ENCODE measurements at regions not wholly inside any gene's neighbourhood (a gene's known extent, or its start where the extent isn't known, plus 50 kb on each side); places are given as distances from the start of the nearest gene placed in this dataset.
A peak's percentile ranks its signal among the peaks of the same experiment; 100 is the strongest.
"Not testable (repeated sequence)": the region's sequence is repeated elsewhere in the genome, so short reads cannot be mapped to it uniquely, and the experiment has no call there.

- H3K27me3 ChIP-seq: no peaks in the 10 kb centered on the region
- no peak for TF ChIP-seq Cebpa-rat (IDR thresholded peaks at IDR 0.05)
Observed at GRCh38 chr7:156514851-156515250, 125.7 kb upstream of the RNF32 start.

GRCh38 chr7:156511426-156511825 is 129.1 kb upstream of the RNF32 start:
- H3K27me3 ChIP-seq: no peaks in the 10 kb centered on the region
- no peak overlapping the region for H3K9ac ChIP-seq
- 0 out of 22 replicates have a peak, but pooled peaks cover 0 to 3% (median 0%) of the 10 kb centered on the region in 11 experiments for H3K36me3 ChIP-seq
- H3K4me1 ChIP-seq: peaks cover 0 to 13% (median 8%) of the 10 kb centered on the region in 10 experiments; a peak in 14 of 20 replicates
- no peak overlapping the region for H3K4me3 ChIP-seq
- peaks cover 41 to 53% (median 46%) of the 10 kb centered on the region in 11 experiments for H3K9me3 ChIP-seq (replicated peaks in 1 of 11)
- no peak for TF ChIP-seq Cebpa-rat (IDR thresholded peaks at IDR 0.05)
- H4K20me1 ChIP-seq: no peaks in the 10 kb centered on the region
- H3K4me2 ChIP-seq: no peak overlapping the region
- no peak overlapping the region for H3K27ac ChIP-seq

More at GRCh38 chr7:156514851-156515250, 125.7 kb upstream of the RNF32 start:
- Histone ChIP-seq H3K4me3 (no peak overlapping the region), H3K4me2 (peak overlapping the region in 5 of 11 experiments; percentile 48 to 60 (median 57); a peak in 9 of 22 replicates), H3K36me3 (0 out of 22 replicates have a peak, but pooled peaks cover 0 to 3% (median 0%) of the 10 kb centered on the region in 11 experiments), H4K20me1 (no peaks in the 10 kb centered on the region), H3K9ac (no peak overlapping the region), H3K9me3 (replicated peaks in 1 of 11) (peaks cover 20 to 22% (median 21%) of the 10 kb centered on the region in 11 experiments), H3K4me1 (peaks cover 0 to 13% (median 8%) of the 10 kb centered on the region in 10 experiments; a peak in 14 of 20 replicates), H3K27ac (no peak overlapping the region)

DNA sequence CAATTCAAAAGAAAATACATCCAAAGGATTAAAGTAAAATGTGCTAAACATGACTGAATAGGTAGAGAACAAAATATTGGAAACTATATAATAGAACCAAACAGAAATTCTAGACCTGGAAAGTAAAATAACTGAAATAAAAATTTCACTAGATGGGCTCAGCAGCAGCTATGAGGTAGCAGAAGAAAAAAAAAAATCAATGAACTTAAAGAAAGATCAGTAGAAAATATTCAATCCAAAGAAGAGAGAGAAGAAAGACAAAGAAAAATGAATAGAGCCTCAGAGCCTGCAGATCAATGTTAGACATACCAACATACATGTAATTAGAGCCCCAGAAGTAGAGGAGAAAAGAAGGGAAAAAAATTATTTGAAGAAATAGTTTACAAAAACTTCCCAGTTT is 129.6 kb upstream of the RNF32 start:
- TF ChIP-seq Cebpa-rat (IDR thresholded peaks at IDR 0.05): no peak
- no peak overlapping the region for H3K4me3 ChIP-seq
- H3K27me3 ChIP-seq: no peaks in the 10 kb centered on the region
- H3K27ac ChIP-seq: no peak overlapping the region
- H3K4me2 ChIP-seq: no peak overlapping the region
- no peaks in the 10 kb centered on the region for H4K20me1 ChIP-seq
- peaks cover 41 to 57% (median 46%) of the 10 kb centered on the region in 11 experiments for H3K9me3 ChIP-seq (replicated peaks in 1 of 11)
- peaks cover 0 to 12% (median 8%) of the 10 kb centered on the region in 10 experiments; a peak in 14 of 20 replicates for H3K4me1 ChIP-seq
- H3K9ac ChIP-seq: no peak overlapping the region
- 0 out of 22 replicates have a peak, but pooled peaks cover 0 to 3% (median 0%) of the 10 kb centered on the region in 11 experiments for H3K36me3 ChIP-seq

- no peak for TF ChIP-seq Cebpa-rat (IDR thresholded peaks at IDR 0.05)
- Histone ChIP-seq H3K27me3 (no peaks in the 10 kb centered on the region), H4K20me1 (no peaks in the 10 kb centered on the region), H3K9ac (no peak overlapping the region), H3K27ac (no peak overlapping the region), H3K4me2 (no peak overlapping the region), H3K36me3 (0 out of 22 replicates have a peak, but pooled peaks cover 0 to 3% (median 0%) of the 10 kb centered on the region in 11 experiments), H3K4me1 (peaks cover 0 to 12% (median 7%) of the 10 kb centered on the region in 10 experiments; a peak in 9 of 20 replicates), H3K4me3 (no peak overlapping the region), H3K9me3 (replicated peaks in 1 of 11) (peaks cover 41 to 60% (median 46%) of the 10 kb centered on the region in 11 experiments)
Observed at GRCh38 chr7:156509216-156509615, 131.4 kb upstream of the RNF32 start.

- Histone ChIP-seq H3K27me3 (no peaks in the 10 kb centered on the region), H3K36me3 (0 out of 22 replicates have a peak, but pooled peaks cover 0 to 3% (median 0%) of the 10 kb centered on the region in 11 experiments), H3K9me3 (replicated peaks in 1 of 11) (peaks cover 31 to 52% (median 37%) of the 10 kb centered on the region in 11 experiments), H3K4me1 (peaks cover 0 to 12% (median 7%) of the 10 kb centered on the region in 10 experiments; a peak in 9 of 20 replicates), H3K9ac (no peak overlapping the region), H4K20me1 (no peaks in the 10 kb centered on the region), H3K4me2 (no peak overlapping the region), H3K27ac (no peak overlapping the region), H3K4me3 (no peak overlapping the region)
- no peak for TF ChIP-seq Cebpa-rat (IDR thresholded peaks at IDR 0.05)
Observed at GRCh38 chr7:156505876-156506275, 134.7 kb upstream of the RNF32 start.

DNA sequence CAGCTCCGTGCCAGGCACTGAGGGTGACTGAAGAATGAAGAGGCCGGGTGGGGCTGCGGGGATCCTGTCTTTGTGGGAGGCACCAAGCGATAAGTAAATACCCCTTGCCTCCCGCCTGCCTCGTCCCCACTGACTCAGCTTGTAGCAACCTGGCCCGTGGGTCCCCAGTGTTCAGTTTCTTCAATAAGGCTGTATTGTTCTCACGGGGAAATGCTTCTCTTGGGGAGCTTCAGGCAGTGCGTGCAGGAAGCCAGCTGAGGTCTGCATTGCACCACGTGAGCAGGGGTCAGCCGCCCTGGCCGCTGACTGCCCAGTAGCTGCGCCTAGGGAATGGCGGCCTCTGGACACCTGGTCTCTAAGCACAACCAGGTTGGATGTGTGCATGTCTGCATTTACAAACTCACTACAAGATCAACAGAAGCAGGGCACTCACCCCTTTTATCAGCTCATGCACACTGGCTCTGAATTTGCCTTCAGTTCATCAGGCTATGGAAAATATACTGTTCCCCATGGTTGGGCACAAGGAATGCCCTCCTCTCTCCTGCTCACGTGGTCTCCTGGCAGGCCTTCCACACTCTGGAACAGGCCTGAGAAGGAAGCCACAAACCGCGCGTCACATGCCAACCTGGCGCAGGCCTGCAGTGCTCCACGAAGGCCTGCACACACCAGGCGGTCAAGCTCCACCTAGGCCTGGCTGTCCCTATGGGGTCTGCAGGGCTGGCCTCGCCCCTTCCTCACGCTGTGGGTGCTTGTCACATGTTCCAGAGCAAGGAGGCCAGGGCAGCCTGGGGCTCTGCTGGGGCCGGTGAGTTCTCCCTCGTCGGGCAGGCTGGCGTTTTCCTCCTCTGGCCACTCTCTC is 135.7 kb upstream of the RNF32 start:
- H3K36me3 ChIP-seq: no peaks in the 10 kb centered on the region
- no peaks in the 10 kb centered on the region for H4K20me1 ChIP-seq
- peaks cover 24 to 48% (median 31%) of the 10 kb centered on the region in 11 experiments for H3K9me3 ChIP-seq (replicated peaks in 1 of 11)
- H3K9ac ChIP-seq: no peak overlapping the region
- no peak overlapping the region for H3K27ac ChIP-seq
- no peak for TF ChIP-seq Cebpa-rat (IDR thresholded peaks at IDR 0.05)
- H3K4me1 ChIP-seq: peaks cover 0 to 12% (median 7%) of the 10 kb centered on the region in 10 experiments; a peak in 9 of 20 replicates
- H3K4me2 ChIP-seq: peak overlapping the region in 5 of 11 experiments; percentile 4 to 38 (median 32); a peak in 7 of 22 replicates
- no peak overlapping the region for H3K4me3 ChIP-seq
- no peaks in the 10 kb centered on the region for H3K27me3 ChIP-seq

GRCh38 chr7:156504006-156504405 is 136.6 kb upstream of the RNF32 start:
- no peak overlapping the region for H3K27ac ChIP-seq
- peaks cover 0 to 12% (median 7%) of the 10 kb centered on the region in 10 experiments; a peak in 9 of 20 replicates for H3K4me1 ChIP-seq
- H3K27me3 ChIP-seq: no peaks in the 10 kb centered on the region
- H3K36me3 ChIP-seq: no peaks in the 10 kb centered on the region
- H4K20me1 ChIP-seq: no peaks in the 10 kb centered on the region
- no peak overlapping the region for H3K4me3 ChIP-seq
- H3K9ac ChIP-seq: no peak overlapping the region
- H3K4me2 ChIP-seq: no peak overlapping the region
- H3K9me3 ChIP-seq (replicated peaks in 1 of 11): peaks cover 16 to 39% (median 22%) of the 10 kb centered on the region in 11 experiments; a peak in 21 of 22 replicates
- TF ChIP-seq Cebpa-rat (IDR thresholded peaks at IDR 0.05): no peak

DNA sequence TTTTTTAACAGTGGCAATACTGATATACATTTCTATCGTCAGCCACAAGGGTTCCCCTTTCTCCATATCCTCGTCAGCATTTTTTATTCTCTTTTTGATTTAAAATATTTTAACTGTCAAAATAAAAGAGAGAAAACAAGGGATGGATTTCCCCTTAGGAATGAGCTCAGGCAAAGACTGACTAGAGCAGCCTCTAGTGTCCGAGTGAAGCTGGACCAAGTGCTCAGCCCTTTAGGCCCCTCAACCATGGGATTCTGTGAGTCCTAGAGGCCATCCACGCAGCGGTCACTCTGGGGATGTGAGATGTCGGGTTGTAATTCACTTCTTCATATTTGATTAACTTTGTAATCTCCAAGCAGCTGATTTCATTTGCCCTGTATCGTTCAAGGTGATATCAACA is 137.4 kb upstream of the RNF32 start:
- no peak overlapping the region for H3K9ac ChIP-seq
- H3K4me3 ChIP-seq: no peak overlapping the region
- peaks cover 9 to 31% (median 15%) of the 10 kb centered on the region in 11 experiments; a peak in 21 of 22 replicates for H3K9me3 ChIP-seq (replicated peaks in 1 of 11)
- TF ChIP-seq Cebpa-rat (IDR thresholded peaks at IDR 0.05): no peak
- H4K20me1 ChIP-seq: no peaks in the 10 kb centered on the region
- H3K4me1 ChIP-seq: peaks cover 0 to 12% (median 7%) of the 10 kb centered on the region in 10 experiments; a peak in 9 of 20 replicates
- H3K36me3 ChIP-seq: no peaks in the 10 kb centered on the region
- H3K27me3 ChIP-seq: no peaks in the 10 kb centered on the region
- H3K4me2 ChIP-seq: no peak overlapping the region
- H3K27ac ChIP-seq: no peak overlapping the region

DNA sequence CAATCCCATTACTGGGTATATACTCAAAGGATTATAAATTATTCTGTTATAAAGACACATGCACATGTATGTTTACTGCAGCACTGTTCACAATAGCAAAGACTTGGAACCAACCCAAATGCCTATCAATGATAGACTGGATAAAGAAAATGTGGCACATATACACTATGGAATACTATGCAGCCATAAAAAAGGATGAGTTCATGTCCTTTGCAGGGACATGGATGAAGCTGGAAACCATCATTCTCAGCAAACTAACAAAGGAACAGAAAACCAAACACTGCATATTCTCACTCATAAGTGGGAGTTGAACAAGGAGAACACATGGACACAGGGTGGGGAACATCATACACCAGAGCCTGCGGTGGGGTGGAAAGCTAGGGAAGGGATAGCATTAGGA is 138.8 kb upstream of the RNF32 start:
- not testable (repeated sequence) for H3K4me3 ChIP-seq, H3K4me2 ChIP-seq, H3K27ac ChIP-seq, H4K20me1 ChIP-seq, H3K36me3 ChIP-seq, H3K9ac ChIP-seq, H3K27me3 ChIP-seq
- peaks cover 0 to 20% (median 8%) of the 10 kb centered on the region in 11 experiments; a peak in 9 of 22 replicates for H3K9me3 ChIP-seq (replicated peaks in 1 of 11)
- H3K4me1 ChIP-seq: peaks cover 0 to 12% (median 7%) of the 10 kb centered on the region in 10 experiments; a peak in 9 of 20 replicates

Measured in BLaER1 treated with 17β-estradiol and CSF1 and Interleukin-3, amounts not matched to agents 10 nM and 100 nM (cell line).